Gastrocnemius medialis (tissue), 4 donors: ENCODE measurements at regions not wholly inside any gene's neighbourhood (a gene's known extent, or its start where the extent isn't known, plus 50 kb on each side); places are given as distances from the start of the nearest gene placed in this dataset.

Source experiments
- ATAC-seq, 2 donors: fragments of 150-250 bp; one replicate each; pipeline ENCODE4 v1.9.1; 2016
- DNase-seq, 2 donors: peaks; one replicate each; pipeline ENCODE4 v3.0.0-alpha.2; 2019
- H3K27ac ChIP-seq, 4 donors: fragments of 200-600 bp; sonication (generic); 1 replicate in 1 of 4; 2 replicates in 3 of 4; pipeline ENCODE4 v1.5.1; 2016 to 2018; ENCODE audit warnings: mild to moderate bottlenecking in 2 of 4, moderate library complexity in 1 of 4
- H3K27me3 ChIP-seq, 3 donors: fragments of 200-600 bp; sonication (generic) in 2 of 3; 1 replicate in 1 of 3; 2 replicates in 2 of 3; pipeline versions ENCODE4 v1.5.1 to v1.6.0; 2016 to 2019; ENCODE audit warnings: mild to moderate bottlenecking in 1 of 3, moderate library complexity in 1 of 3
- H3K36me3 ChIP-seq, 2 donors: fragments of 200-600 bp; sonication (generic) in 1 of 2; one replicate each; pipeline ENCODE4 v1.5.1; 2017 to 2018
- H3K4me1 ChIP-seq, 2 donors: fragments of 200-600 bp; sonication (generic) in 1 of 2; one replicate each; pipeline ENCODE4 v1.5.1; 2016 to 2017; ENCODE audit warnings: mild to moderate bottlenecking in 2 of 2
- H3K4me3 ChIP-seq, 4 donors: fragments of 200-600 bp; sonication (generic) in 3 of 4; 1 replicate in 1 of 4; 2 replicates in 3 of 4; pipeline ENCODE4 v1.5.1; 2016 to 2019; ENCODE audit warnings: mild to moderate bottlenecking in 2 of 4
- H3K9me3 ChIP-seq, 3 donors: fragments of 200-600 bp; sonication (generic) in 2 of 3; 1 replicate in 1 of 3; 2 replicates in 2 of 3; pipeline ENCODE4 v1.5.1; 2016 to 2019
- POLR2A ChIP-seq, 2 donors: fragments of 450-650 bp; IDR thresholded peaks; one replicate each; pipeline ENCODE4 v1.6.1; 2017; ENCODE audit warnings: antibody characterized with exemption in 2 of 2, mild to moderate bottlenecking in 2 of 2, moderate library complexity in 2 of 2
- in situ Hi-C, 4 donors: fragments of 200-750 bp; cut with MboI; loops; one replicate each; pipeline versions ENCODE4 v1.15.0 to v1.8.0; 2017; ENCODE audit warnings: low sequenced_read_pairs in 4 of 4
- intact Hi-C: fragments of 100-400 bp; cut with DNase I; formaldehyde crosslinking; loops from one replicate; pipeline ENCODE4 v1.15.1; 2023; ENCODE audit warnings: low total_unique reads
- TF ChIP-seq, protein P1 (sequence below), 5 experiments: fragments of 450-650 bp in 3 of 5; fragments of 200-600 bp in 2 of 5; sonication (generic) in 2 of 5; IDR thresholded peaks in 4 of 5; conservative IDR thresholded peaks in 1 of 5; 1 replicate in 4 of 5; 2 replicates in 1 of 5; pipeline ENCODE4 v1.5.1; 2016 to 2019; ENCODE audit warnings: antibody characterized with exemption in 5 of 5, mild to moderate bottlenecking in 3 of 5, moderate library complexity in 3 of 5

DNA sequence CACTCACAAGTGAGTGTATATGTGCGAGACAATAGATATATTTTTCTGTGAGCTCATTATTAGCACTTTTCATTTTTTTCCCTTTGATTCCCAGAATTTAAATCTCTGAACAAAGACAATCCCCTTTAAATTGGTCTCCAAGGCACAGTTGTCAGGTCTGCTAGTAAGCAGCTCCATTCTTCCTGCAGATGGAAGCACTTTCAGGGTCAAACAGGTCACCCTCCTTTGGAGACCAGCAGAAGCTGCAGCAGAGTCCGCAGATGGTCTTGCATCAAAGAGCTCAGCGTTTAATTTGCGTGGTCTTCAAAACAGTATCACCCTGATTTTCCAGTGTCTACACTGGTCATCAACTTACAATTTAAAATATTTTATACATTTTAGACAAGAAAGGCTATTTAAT, 543.8 kb downstream of the ARL4A start:
- ATAC-seq (no peak), DNase-seq (no peak)
- H3K4me3 ChIP-seq, result no peak overlapping the region
- H3K4me1 ChIP-seq, result no peaks in the 10 kb centered on the region
- H3K36me3 ChIP-seq, result no peaks in the 10 kb centered on the region
- H3K27me3 ChIP-seq, result no peaks in the 10 kb centered on the region
- TF ChIP-seq, protein P1, sequence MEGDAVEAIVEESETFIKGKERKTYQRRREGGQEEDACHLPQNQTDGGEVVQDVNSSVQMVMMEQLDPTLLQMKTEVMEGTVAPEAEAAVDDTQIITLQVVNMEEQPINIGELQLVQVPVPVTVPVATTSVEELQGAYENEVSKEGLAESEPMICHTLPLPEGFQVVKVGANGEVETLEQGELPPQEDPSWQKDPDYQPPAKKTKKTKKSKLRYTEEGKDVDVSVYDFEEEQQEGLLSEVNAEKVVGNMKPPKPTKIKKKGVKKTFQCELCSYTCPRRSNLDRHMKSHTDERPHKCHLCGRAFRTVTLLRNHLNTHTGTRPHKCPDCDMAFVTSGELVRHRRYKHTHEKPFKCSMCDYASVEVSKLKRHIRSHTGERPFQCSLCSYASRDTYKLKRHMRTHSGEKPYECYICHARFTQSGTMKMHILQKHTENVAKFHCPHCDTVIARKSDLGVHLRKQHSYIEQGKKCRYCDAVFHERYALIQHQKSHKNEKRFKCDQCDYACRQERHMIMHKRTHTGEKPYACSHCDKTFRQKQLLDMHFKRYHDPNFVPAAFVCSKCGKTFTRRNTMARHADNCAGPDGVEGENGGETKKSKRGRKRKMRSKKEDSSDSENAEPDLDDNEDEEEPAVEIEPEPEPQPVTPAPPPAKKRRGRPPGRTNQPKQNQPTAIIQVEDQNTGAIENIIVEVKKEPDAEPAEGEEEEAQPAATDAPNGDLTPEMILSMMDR (IDR thresholded peaks at IDR 0.05 in 4 of 5, conservative IDR thresholded peaks at IDR 0.05 in 1 of 5), result no peak
- TF ChIP-seq POLR2A (IDR thresholded peaks at IDR 0.05), result no peak
- no peaks in the 10 kb centered on the region for H3K9me3 ChIP-seq
- in situ Hi-C loops, result no loop called here
- intact Hi-C loops, result no loop called here
- no peak overlapping the region for H3K27ac ChIP-seq

DNA sequence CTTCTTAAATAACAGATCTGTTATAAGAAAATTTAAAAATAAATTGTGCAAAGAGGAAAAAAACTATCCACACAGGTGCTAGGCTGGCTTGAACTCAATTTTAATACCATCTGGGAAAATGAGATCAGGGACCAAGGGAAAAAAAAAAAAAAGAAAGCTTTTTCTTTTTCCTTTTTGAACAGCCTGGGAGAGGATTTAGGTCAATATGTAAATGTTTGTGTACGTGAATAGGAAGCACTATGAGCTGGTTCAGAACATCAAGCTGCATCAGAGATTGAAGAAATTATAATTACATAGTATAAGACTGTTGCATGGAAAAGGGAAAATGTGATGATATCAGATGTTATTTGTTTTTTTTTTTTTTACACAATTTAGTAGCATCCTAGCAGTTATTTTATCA, 548.0 kb downstream of the ARL4A start:
- no peak for DNase-seq
- Histone ChIP-seq H3K4me3 (no peak overlapping the region), H3K9me3 (no peaks in the 10 kb centered on the region), H3K27ac (no peak overlapping the region), H3K27me3 (no peaks in the 10 kb centered on the region), H3K36me3 (no peaks in the 10 kb centered on the region), H3K4me1 (no peaks in the 10 kb centered on the region)
- intact Hi-C loops, result no loop called here
- in situ Hi-C loops, result no loop called here
- no peak for ATAC-seq
- TF ChIP-seq POLR2A (IDR thresholded peaks at IDR 0.05), result no peak
- TF ChIP-seq, protein P1 (IDR thresholded peaks at IDR 0.05 in 4 of 5, conservative IDR thresholded peaks at IDR 0.05 in 1 of 5), result no peak

DNA sequence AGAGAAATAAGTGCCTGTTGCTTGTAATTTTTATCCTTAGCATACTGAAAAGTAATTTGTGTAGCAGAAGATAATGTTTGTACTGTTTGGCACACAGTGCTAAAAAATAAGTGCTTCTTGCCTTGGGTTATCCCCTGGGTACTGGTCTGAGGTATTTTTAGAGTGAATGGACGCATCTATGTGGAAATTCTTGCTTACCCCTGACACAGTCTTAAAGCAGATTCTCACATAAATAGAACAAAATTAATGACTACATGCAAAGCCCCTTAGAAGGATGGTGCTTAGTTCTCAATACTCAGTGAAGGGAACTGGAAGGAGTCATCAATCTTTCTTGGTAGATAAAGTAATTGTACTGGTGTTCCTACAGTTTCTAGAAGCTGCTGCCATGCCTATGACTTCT, 548.6 kb downstream of the ARL4A start:
- Histone ChIP-seq H3K36me3 (no peaks in the 10 kb centered on the region), H3K27me3 (no peaks in the 10 kb centered on the region), H3K4me1 (no peaks in the 10 kb centered on the region), H3K27ac (no peak overlapping the region), H3K4me3 (no peak overlapping the region), H3K9me3 (no peaks in the 10 kb centered on the region)
- DNase-seq (no peak), ATAC-seq (no peak)
- intact Hi-C loops, result no loop called here
- TF ChIP-seq, protein P1 (IDR thresholded peaks at IDR 0.05 in 4 of 5, conservative IDR thresholded peaks at IDR 0.05 in 1 of 5), result no peak
- TF ChIP-seq POLR2A (IDR thresholded peaks at IDR 0.05), result no peak
- in situ Hi-C loops, result no loop called here

DNA sequence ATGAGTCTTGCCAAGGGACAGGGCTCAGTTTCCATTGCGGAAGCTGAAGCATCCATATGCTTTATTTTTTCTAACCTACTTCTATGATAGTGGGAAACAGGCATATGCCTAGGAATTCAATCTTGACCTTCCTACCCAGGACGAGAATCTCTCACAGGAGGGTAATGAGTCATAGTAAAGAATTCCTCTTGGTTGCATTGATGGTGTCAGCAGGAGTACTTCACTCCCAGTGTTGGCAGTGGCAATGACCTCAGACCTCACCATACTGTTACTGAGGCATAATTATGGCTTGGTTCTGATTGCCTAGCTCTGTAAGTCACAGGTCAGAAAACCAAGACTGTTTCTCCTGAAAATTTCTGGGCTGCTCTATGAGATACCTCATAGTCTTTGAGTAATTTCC, 552.9 kb downstream of the ARL4A start:
- TF ChIP-seq POLR2A (IDR thresholded peaks at IDR 0.05), result no peak
- TF ChIP-seq, protein P1 (IDR thresholded peaks at IDR 0.05 in 4 of 5, conservative IDR thresholded peaks at IDR 0.05 in 1 of 5), result no peak
- in situ Hi-C loops, result no loop called here

DNA sequence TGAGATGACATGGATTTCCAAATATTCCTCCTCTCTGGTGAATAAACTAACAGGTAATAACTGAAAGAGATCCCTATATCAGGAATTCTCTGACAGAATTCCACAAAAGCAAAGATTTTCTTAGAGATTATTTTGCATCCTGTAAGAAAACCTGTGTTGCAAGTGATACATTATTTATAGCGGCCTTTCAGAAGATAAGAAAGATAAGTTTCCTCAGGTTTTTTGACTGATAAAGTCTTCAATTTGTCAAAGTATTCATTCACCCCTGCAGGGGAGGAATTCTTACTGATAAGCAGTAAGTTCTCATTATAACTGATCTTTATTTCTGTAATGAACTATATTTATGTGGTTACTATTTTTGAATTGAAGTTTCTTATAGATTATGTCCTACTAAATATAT, 554.0 kb downstream of the ARL4A start:
- DNase-seq, result no peak
- intact Hi-C loops, result no loop called here
- Histone ChIP-seq H3K27me3 (no peaks in the 10 kb centered on the region), H3K27ac (no peak overlapping the region), H3K9me3 (no peaks in the 10 kb centered on the region), H3K4me1 (no peaks in the 10 kb centered on the region), H3K4me3 (no peak overlapping the region), H3K36me3 (no peaks in the 10 kb centered on the region)
- no peak for ATAC-seq
- in situ Hi-C loops, result no loop called here
- TF ChIP-seq, protein P1 (IDR thresholded peaks at IDR 0.05 in 4 of 5, conservative IDR thresholded peaks at IDR 0.05 in 1 of 5), result no peak
- no peak for TF ChIP-seq POLR2A (IDR thresholded peaks at IDR 0.05)

More for the DNA sequence above, 552.9 kb downstream of the ARL4A start:
- H3K9me3 ChIP-seq, result no peaks in the 10 kb centered on the region
- DNase-seq (no peak), ATAC-seq (no peak)
- no peaks in the 10 kb centered on the region for H3K4me1 ChIP-seq
- H3K27me3 ChIP-seq, result no peaks in the 10 kb centered on the region
- no peaks in the 10 kb centered on the region for H3K36me3 ChIP-seq
- intact Hi-C loops, result no loop called here
- H3K27ac ChIP-seq, result no peak overlapping the region
- H3K4me3 ChIP-seq, result no peak overlapping the region
